Sigmoid colon (tissue), 4 donors: ENCODE measurements at regions not wholly inside any gene's neighbourhood (a gene's known extent, or its start where the extent isn't known, plus 50 kb on each side); places are given as distances from the start of the nearest gene placed in this dataset.

Source experiments
- CTCF ChIP-seq, 4 experiments: fragments of 450-650 bp in 3 of 4; fragments of 200-600 bp in 1 of 4; IDR thresholded peaks; one replicate each; pipeline ENCODE4 v1.5.1; 2016 to 2019; ENCODE audit warnings: antibody characterized with exemption in 4 of 4, mild to moderate bottlenecking in 3 of 4, moderate library complexity in 2 of 4
- EP300 ChIP-seq, 4 donors: sonication (generic); formaldehyde crosslinking; IDR thresholded peaks; one replicate each; pipeline ENCODE4 v1.6.1; 2017; ENCODE audit warnings: antibody characterized with exemption in 4 of 4
- POLR2A ChIP-seq, 2 donors: fragments of 450-650 bp; IDR thresholded peaks; one replicate each; pipeline ENCODE4 v1.6.1; 2016; ENCODE audit warnings: antibody characterized with exemption in 2 of 2, mild to moderate bottlenecking in 2 of 2, moderate library complexity in 2 of 2

GRCh38 chr1:182143825-182144645, 82.5 kb upstream of the ZNF648 start:
- TF ChIP-seq CTCF (IDR thresholded peaks at IDR 0.05), result no peak
- peak in 3 of 4 donors; percentile 33 to 74 (median 66) for TF ChIP-seq EP300 (IDR thresholded peaks at IDR 0.05)
- TF ChIP-seq POLR2A (IDR thresholded peaks at IDR 0.05), result no peak
